ENCODE measurements at regions not wholly inside any gene's neighbourhood (a gene's known extent, or its start where the extent isn't known, plus 50 kb on each side); places are given as distances from the start of the nearest gene placed in this dataset.
"Not testable (repeated sequence)": the region's sequence is repeated elsewhere in the genome, so short reads cannot be mapped to it uniquely, and the experiment has no call there.

- H3K4me1 ChIP-seq (ENCODE audit: control insufficient read depth in 2 of 2, insufficient read depth in 2 of 2, low read length in 2 of 2), result no peaks in the 10 kb centered on the region
- H3K27ac ChIP-seq (ENCODE audit: low read depth in 2 of 2, low read length in 2 of 2), result no peak overlapping the region
- no peaks in the 10 kb centered on the region for H3K27me3 ChIP-seq (ENCODE audit: control insufficient read depth in 2 of 2, insufficient read depth in 2 of 2, low read length in 2 of 2)
Measured at GRCh38 chr2:6168485-6168884, 476.3 kb downstream of the SOX11 start.

GRCh38 chr2:6171294-6171693 lies 479.1 kb downstream of the SOX11 start:
- Histone ChIP-seq H3K9ac (ENCODE audit: low read depth in 1 of 2, low read length in 2 of 2) (no peak overlapping the region), H3K9me3 (ENCODE audit: control insufficient read depth in 2 of 2, low read length in 2 of 2) (peaks cover 0 to 6% of the 10 kb centered on the region in 2 donors), H3K27me3 (ENCODE audit: control insufficient read depth in 2 of 2, insufficient read depth in 2 of 2, low read length in 2 of 2) (no peaks in the 10 kb centered on the region), H3K4me3 (ENCODE audit: low read length in 2 of 2) (no peak overlapping the region), H3K4me1 (ENCODE audit: control insufficient read depth in 2 of 2, insufficient read depth in 2 of 2, low read length in 2 of 2) (no peaks in the 10 kb centered on the region), H3K36me3 (ENCODE audit: control insufficient read depth in 2 of 2, insufficient read depth in 2 of 2, low read length in 2 of 2) (no peaks in the 10 kb centered on the region), H3K27ac (ENCODE audit: low read depth in 2 of 2, low read length in 2 of 2) (no peak overlapping the region)

More at GRCh38 chr2:6168485-6168884, 476.3 kb downstream of the SOX11 start:
- H3K9ac ChIP-seq (ENCODE audit: low read depth in 1 of 2, low read length in 2 of 2), result no peak overlapping the region
- no peaks in the 10 kb centered on the region for H3K9me3 ChIP-seq (ENCODE audit: control insufficient read depth in 2 of 2, low read length in 2 of 2)
- no peak overlapping the region for H3K4me3 ChIP-seq (ENCODE audit: low read length in 2 of 2)
- no peaks in the 10 kb centered on the region for H3K36me3 ChIP-seq (ENCODE audit: control insufficient read depth in 2 of 2, insufficient read depth in 2 of 2, low read length in 2 of 2)

GRCh38 chr2:6177811-6178210 lies 485.6 kb downstream of the SOX11 start:
- Histone ChIP-seq H3K36me3 (ENCODE audit: control insufficient read depth in 2 of 2, insufficient read depth in 2 of 2, low read length in 2 of 2) (no peaks in the 10 kb centered on the region), H3K27ac (ENCODE audit: low read depth in 2 of 2, low read length in 2 of 2) (no peak overlapping the region), H3K9ac (ENCODE audit: low read depth in 1 of 2, low read length in 2 of 2) (no peak overlapping the region), H3K4me1 (ENCODE audit: control insufficient read depth in 2 of 2, insufficient read depth in 2 of 2, low read length in 2 of 2) (no peaks in the 10 kb centered on the region), H3K9me3 (ENCODE audit: control insufficient read depth in 2 of 2, low read length in 2 of 2) (peaks cover 0 to 6% of the 10 kb centered on the region in 2 donors), H3K27me3 (ENCODE audit: control insufficient read depth in 2 of 2, insufficient read depth in 2 of 2, low read length in 2 of 2) (no peaks in the 10 kb centered on the region), H3K4me3 (ENCODE audit: low read length in 2 of 2) (no peak overlapping the region)

- Histone ChIP-seq H3K36me3 (ENCODE audit: control insufficient read depth in 2 of 2, insufficient read depth in 2 of 2, low read length in 2 of 2) (no peaks in the 10 kb centered on the region), H3K27ac (ENCODE audit: low read depth in 2 of 2, low read length in 2 of 2) (no peak overlapping the region), H3K9me3 (ENCODE audit: control insufficient read depth in 2 of 2, low read length in 2 of 2) (no peaks in the 10 kb centered on the region), H3K9ac (ENCODE audit: low read depth in 1 of 2, low read length in 2 of 2) (no peak overlapping the region), H3K4me1 (ENCODE audit: control insufficient read depth in 2 of 2, insufficient read depth in 2 of 2, low read length in 2 of 2) (no peaks in the 10 kb centered on the region), H3K4me3 (ENCODE audit: low read length in 2 of 2) (no peak overlapping the region), H3K27me3 (ENCODE audit: control insufficient read depth in 2 of 2, insufficient read depth in 2 of 2, low read length in 2 of 2) (no peaks in the 10 kb centered on the region)
Measured at GRCh38 chr2:6181525-6181924, 489.3 kb downstream of the SOX11 start.

GRCh38 chr2:6181926-6182325 lies 489.7 kb downstream of the SOX11 start:
- Histone ChIP-seq H3K4me3 (ENCODE audit: low read length in 2 of 2) (no peak overlapping the region), H3K27me3 (ENCODE audit: control insufficient read depth in 2 of 2, insufficient read depth in 2 of 2, low read length in 2 of 2) (no peaks in the 10 kb centered on the region), H3K9ac (ENCODE audit: low read depth in 1 of 2, low read length in 2 of 2) (no peak overlapping the region), H3K27ac (ENCODE audit: low read depth in 2 of 2, low read length in 2 of 2) (no peak overlapping the region), H3K4me1 (ENCODE audit: control insufficient read depth in 2 of 2, insufficient read depth in 2 of 2, low read length in 2 of 2) (no peaks in the 10 kb centered on the region), H3K9me3 (ENCODE audit: control insufficient read depth in 2 of 2, low read length in 2 of 2) (no peaks in the 10 kb centered on the region), H3K36me3 (ENCODE audit: control insufficient read depth in 2 of 2, insufficient read depth in 2 of 2, low read length in 2 of 2) (no peaks in the 10 kb centered on the region)

GRCh38 chr2:6183226-6183625 lies 491.0 kb downstream of the SOX11 start:
- no peaks in the 10 kb centered on the region for H3K9me3 ChIP-seq (ENCODE audit: control insufficient read depth in 2 of 2, low read length in 2 of 2)
- H3K9ac ChIP-seq (ENCODE audit: low read depth in 1 of 2, low read length in 2 of 2), result no peak overlapping the region
- no peak overlapping the region for H3K27ac ChIP-seq (ENCODE audit: low read depth in 2 of 2, low read length in 2 of 2)
- H3K36me3 ChIP-seq (ENCODE audit: control insufficient read depth in 2 of 2, insufficient read depth in 2 of 2, low read length in 2 of 2), result no peaks in the 10 kb centered on the region
- no peak overlapping the region for H3K4me3 ChIP-seq (ENCODE audit: low read length in 2 of 2)
- no peaks in the 10 kb centered on the region for H3K4me1 ChIP-seq (ENCODE audit: control insufficient read depth in 2 of 2, insufficient read depth in 2 of 2, low read length in 2 of 2)
- no peaks in the 10 kb centered on the region for H3K27me3 ChIP-seq (ENCODE audit: control insufficient read depth in 2 of 2, insufficient read depth in 2 of 2, low read length in 2 of 2)

GRCh38 chr2:6184532-6185292 lies 492.5 kb downstream of the SOX11 start:
- no peaks in the 10 kb centered on the region for H3K4me1 ChIP-seq (ENCODE audit: control insufficient read depth in 2 of 2, insufficient read depth in 2 of 2, low read length in 2 of 2)
- no peaks in the 10 kb centered on the region for H3K27me3 ChIP-seq (ENCODE audit: control insufficient read depth in 2 of 2, insufficient read depth in 2 of 2, low read length in 2 of 2)
- no peak overlapping the region for H3K4me3 ChIP-seq (ENCODE audit: low read length in 2 of 2)
- no peak overlapping the region for H3K27ac ChIP-seq (ENCODE audit: low read depth in 2 of 2, low read length in 2 of 2)
- H3K9ac ChIP-seq (ENCODE audit: low read depth in 1 of 2, low read length in 2 of 2), result no peak overlapping the region
- no peaks in the 10 kb centered on the region for H3K36me3 ChIP-seq (ENCODE audit: control insufficient read depth in 2 of 2, insufficient read depth in 2 of 2, low read length in 2 of 2)
- no peaks in the 10 kb centered on the region for H3K9me3 ChIP-seq (ENCODE audit: control insufficient read depth in 2 of 2, low read length in 2 of 2)

DNA sequence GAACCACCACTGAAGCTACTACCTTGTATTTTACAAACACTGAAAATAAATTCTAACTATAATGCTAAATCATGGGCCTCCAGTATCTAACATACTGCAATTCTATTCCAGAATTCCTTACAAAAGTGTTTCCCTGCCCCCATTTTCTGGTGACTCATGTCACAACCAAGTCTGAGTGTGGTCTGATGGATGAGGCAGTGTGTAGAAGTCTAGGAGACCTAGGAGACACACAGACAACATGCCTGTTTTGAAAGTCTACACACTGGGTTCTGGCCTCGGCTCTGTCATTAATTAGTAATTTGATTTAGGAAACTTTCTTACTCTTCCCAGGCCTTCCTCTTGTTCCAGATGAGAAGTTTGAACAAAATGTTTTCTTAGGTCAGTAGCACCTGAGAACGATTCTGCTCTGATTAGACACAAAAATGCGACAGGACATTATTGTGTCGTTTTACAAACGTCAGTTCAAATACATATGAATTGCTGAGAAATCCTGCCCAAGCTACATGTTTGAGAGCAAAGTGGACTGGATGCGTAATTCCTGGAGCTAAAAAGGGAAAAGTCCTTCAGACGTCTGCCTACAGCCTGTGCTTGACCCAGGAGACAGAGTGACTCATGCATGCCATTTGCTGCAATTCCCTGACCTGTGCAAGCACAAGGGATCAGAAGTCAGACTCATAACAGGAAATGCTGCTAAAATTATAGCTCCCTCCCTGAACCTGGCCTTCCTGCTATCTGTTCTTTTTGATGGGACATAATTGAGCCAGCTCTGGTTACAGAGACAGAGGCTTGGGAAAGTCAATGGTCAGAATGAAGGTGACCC lies 494.4 kb downstream of the SOX11 start:
- H3K9ac ChIP-seq (ENCODE audit: low read depth in 1 of 2, low read length in 2 of 2), result no peak overlapping the region
- no peak overlapping the region for H3K4me3 ChIP-seq (ENCODE audit: low read length in 2 of 2)
- H3K9me3 ChIP-seq (ENCODE audit: control insufficient read depth in 2 of 2, low read length in 2 of 2), result no peaks in the 10 kb centered on the region
- no peak overlapping the region for H3K27ac ChIP-seq (ENCODE audit: low read depth in 2 of 2, low read length in 2 of 2)
- H3K36me3 ChIP-seq (ENCODE audit: control insufficient read depth in 2 of 2, insufficient read depth in 2 of 2, low read length in 2 of 2), result no peaks in the 10 kb centered on the region
- H3K4me1 ChIP-seq (ENCODE audit: control insufficient read depth in 2 of 2, insufficient read depth in 2 of 2, low read length in 2 of 2), result no peaks in the 10 kb centered on the region
- H3K27me3 ChIP-seq (ENCODE audit: control insufficient read depth in 2 of 2, insufficient read depth in 2 of 2, low read length in 2 of 2), result no peaks in the 10 kb centered on the region

- H3K9ac ChIP-seq (ENCODE audit: low read depth in 1 of 2, low read length in 2 of 2), result no peak overlapping the region
- no peaks in the 10 kb centered on the region for H3K27me3 ChIP-seq (ENCODE audit: control insufficient read depth in 2 of 2, insufficient read depth in 2 of 2, low read length in 2 of 2)
- no peaks in the 10 kb centered on the region for H3K36me3 ChIP-seq (ENCODE audit: control insufficient read depth in 2 of 2, insufficient read depth in 2 of 2, low read length in 2 of 2)
- H3K27ac ChIP-seq (ENCODE audit: low read depth in 2 of 2, low read length in 2 of 2), result no peak overlapping the region
- H3K4me1 ChIP-seq (ENCODE audit: control insufficient read depth in 2 of 2, insufficient read depth in 2 of 2, low read length in 2 of 2), result no peaks in the 10 kb centered on the region
- no peaks in the 10 kb centered on the region for H3K9me3 ChIP-seq (ENCODE audit: control insufficient read depth in 2 of 2, low read length in 2 of 2)
- H3K4me3 ChIP-seq (ENCODE audit: low read length in 2 of 2), result no peak overlapping the region
Measured at GRCh38 chr2:6196449-6196848, 504.3 kb downstream of the SOX11 start.

- not testable (repeated sequence) for H3K9ac ChIP-seq (ENCODE audit: low read depth in 1 of 2, low read length in 2 of 2); H3K4me1 ChIP-seq (ENCODE audit: control insufficient read depth in 2 of 2, insufficient read depth in 2 of 2, low read length in 2 of 2); H3K36me3 ChIP-seq (ENCODE audit: control insufficient read depth in 2 of 2, insufficient read depth in 2 of 2, low read length in 2 of 2); H3K4me3 ChIP-seq (ENCODE audit: low read length in 2 of 2); H3K27me3 ChIP-seq (ENCODE audit: control insufficient read depth in 2 of 2, insufficient read depth in 2 of 2, low read length in 2 of 2); H3K27ac ChIP-seq (ENCODE audit: low read depth in 2 of 2, low read length in 2 of 2); H3K9me3 ChIP-seq (ENCODE audit: control insufficient read depth in 2 of 2, low read length in 2 of 2)
Measured at GRCh38 chr2:6198370-6198919, 506.3 kb downstream of the SOX11 start.
